Loucy (cell line): ENCODE measurements at regions not wholly inside any gene's neighbourhood (a gene's known extent, or its start where the extent isn't known, plus 50 kb on each side); places are given as distances from the start of the nearest gene placed in this dataset.

Source experiments
- H2AFZ ChIP-seq: fragments of 200-600 bp; sonication (generic); 2 replicates; pipeline ENCODE4 v1.6.0; 2016; ENCODE audit warnings: antibody characterized with exemption, mild to moderate bottlenecking, low read length, moderate library complexity
- H3F3A ChIP-seq: fragments of 200-600 bp; 2 replicates; pipeline ENCODE4 v1.6.0; 2016; ENCODE audit warnings: antibody characterized with exemption, low read depth, mild to moderate bottlenecking
- H3K27me3 ChIP-seq: fragments of 200-600 bp; sonication (generic); 2 replicates; pipeline ENCODE4 v1.6.1; 2014; ENCODE audit warnings: low read length, mild to moderate bottlenecking; ENCODE audit not compliant: insufficient read depth, poor library complexity, severe bottlenecking
- H3K36me3 ChIP-seq: fragments of 200-600 bp; sonication (generic); 2 replicates; pipeline ENCODE4 v1.6.1; 2016; ENCODE audit warnings: low read length; ENCODE audit not compliant: insufficient read depth
- H3K4me1 ChIP-seq: fragments of 200-600 bp; sonication (generic); 2 replicates; pipeline ENCODE4 v1.5.1; 2014; ENCODE audit warnings: low read length, mild to moderate bottlenecking; ENCODE audit not compliant: insufficient read depth, poor library complexity, severe bottlenecking
- H3K4me2 ChIP-seq: fragments of 200-600 bp; sonication (generic); 2 replicates; pipeline ENCODE4 v1.6.0; 2014; ENCODE audit warnings: antibody characterized with exemption, low read length, low read depth, mild to moderate bottlenecking; ENCODE audit not compliant: poor library complexity, severe bottlenecking
- H3K4me3 ChIP-seq: fragments of 200-600 bp; sonication (generic); 2 replicates; pipeline ENCODE4 v1.5.1; 2014; ENCODE audit warnings: low read length, mild to moderate bottlenecking, mixed read lengths; ENCODE audit not compliant: poor library complexity, severe bottlenecking
- H3K79me2 ChIP-seq: fragments of 200-600 bp; sonication (generic); 2 replicates; pipeline ENCODE4 v1.6.1; 2014; ENCODE audit warnings: low read length; ENCODE audit not compliant: insufficient read depth
- H3K9ac ChIP-seq: fragments of 200-600 bp; sonication (generic); 2 replicates; pipeline ENCODE4 v1.6.0; 2014; ENCODE audit warnings: mild to moderate bottlenecking, low read depth, low read length, moderate library complexity; ENCODE audit not compliant: poor library complexity, severe bottlenecking
- H3K9me2 ChIP-seq: fragments of 200-600 bp; sonication (generic); replicated peaks from 2 replicates; pipeline ENCODE4 v1.6.1; 2016; ENCODE audit warnings: low read depth, low read length, mixed read lengths
- H3K9me3 ChIP-seq: fragments of 200-600 bp; sonication (generic); 2 replicates; pipeline ENCODE4 v1.6.1; 2014; ENCODE audit warnings: mild to moderate bottlenecking, antibody characterized with exemption, low read length, low read depth; ENCODE audit not compliant: insufficient read depth
- H4K20me1 ChIP-seq: fragments of 200-600 bp; sonication (generic); 2 replicates; pipeline ENCODE4 v1.6.0; 2014; ENCODE audit warnings: antibody characterized with exemption, low read length, mild to moderate bottlenecking; ENCODE audit not compliant: insufficient read depth, poor library complexity, severe bottlenecking
- EZH2phosphoT487 ChIP-seq: fragments of 200-600 bp; IDR thresholded peaks from 2 replicates; pipeline ENCODE4 v1.6.1; 2018; ENCODE audit warnings: antibody characterized with exemption, mild to moderate bottlenecking, moderate library complexity, borderline replicate concordance
- TF ChIP-seq, protein P1 (sequence below): fragments of 200-600 bp; sonication (generic); conservative IDR thresholded peaks from 2 replicates; pipeline ENCODE4 v1.5.1; 2014; ENCODE audit warnings: mild to moderate bottlenecking, antibody characterized with exemption, low read length

DNA sequence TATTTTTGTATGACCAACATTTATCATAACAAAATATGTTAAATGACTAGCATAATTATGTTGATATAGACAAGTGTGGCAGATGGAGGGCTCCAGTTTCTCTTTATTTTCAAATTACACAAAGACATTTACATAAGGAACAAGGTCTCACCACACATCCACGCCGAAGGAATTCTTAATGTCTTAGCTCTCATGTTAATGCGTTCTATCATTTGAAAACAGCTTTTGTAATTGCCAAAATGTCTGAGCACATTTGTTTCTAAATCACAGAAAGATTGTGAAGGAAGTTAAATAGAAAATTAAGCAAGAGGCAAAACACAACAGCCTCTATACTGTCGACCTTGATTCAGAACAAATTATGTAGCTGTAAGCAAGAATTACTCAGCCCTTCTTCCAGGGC lies 223.0 kb upstream of the NR5A2 start:
- no peaks in the 10 kb centered on the region for H3K36me3 ChIP-seq
- no peaks in the 10 kb centered on the region for H3F3A ChIP-seq
- no peaks in the 10 kb centered on the region for H3K27me3 ChIP-seq
- no peaks in the 10 kb centered on the region for H3K79me2 ChIP-seq
- H3K9me2 ChIP-seq: no peaks in the 10 kb centered on the region
- H3K4me1 ChIP-seq: no peaks in the 10 kb centered on the region
- H2AFZ ChIP-seq: no peak overlapping the region
- no peak overlapping the region for H3K4me3 ChIP-seq
- H3K9ac ChIP-seq: no peak overlapping the region
- no peaks in the 10 kb centered on the region for H4K20me1 ChIP-seq
- no peaks in the 10 kb centered on the region for H3K9me3 ChIP-seq
- TF ChIP-seq EZH2phosphoT487: no peak
- TF ChIP-seq, protein P1, sequence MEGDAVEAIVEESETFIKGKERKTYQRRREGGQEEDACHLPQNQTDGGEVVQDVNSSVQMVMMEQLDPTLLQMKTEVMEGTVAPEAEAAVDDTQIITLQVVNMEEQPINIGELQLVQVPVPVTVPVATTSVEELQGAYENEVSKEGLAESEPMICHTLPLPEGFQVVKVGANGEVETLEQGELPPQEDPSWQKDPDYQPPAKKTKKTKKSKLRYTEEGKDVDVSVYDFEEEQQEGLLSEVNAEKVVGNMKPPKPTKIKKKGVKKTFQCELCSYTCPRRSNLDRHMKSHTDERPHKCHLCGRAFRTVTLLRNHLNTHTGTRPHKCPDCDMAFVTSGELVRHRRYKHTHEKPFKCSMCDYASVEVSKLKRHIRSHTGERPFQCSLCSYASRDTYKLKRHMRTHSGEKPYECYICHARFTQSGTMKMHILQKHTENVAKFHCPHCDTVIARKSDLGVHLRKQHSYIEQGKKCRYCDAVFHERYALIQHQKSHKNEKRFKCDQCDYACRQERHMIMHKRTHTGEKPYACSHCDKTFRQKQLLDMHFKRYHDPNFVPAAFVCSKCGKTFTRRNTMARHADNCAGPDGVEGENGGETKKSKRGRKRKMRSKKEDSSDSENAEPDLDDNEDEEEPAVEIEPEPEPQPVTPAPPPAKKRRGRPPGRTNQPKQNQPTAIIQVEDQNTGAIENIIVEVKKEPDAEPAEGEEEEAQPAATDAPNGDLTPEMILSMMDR: no peak
- no peak overlapping the region for H3K4me2 ChIP-seq

GRCh38 chr1:199808110-199808870 lies 219.2 kb upstream of the NR5A2 start:
- H2AFZ ChIP-seq: no peak overlapping the region
- no peaks in the 10 kb centered on the region for H3K9me3 ChIP-seq
- no peak overlapping the region for H3K4me3 ChIP-seq
- H3K79me2 ChIP-seq: no peaks in the 10 kb centered on the region
- no peak overlapping the region for H3K4me2 ChIP-seq
- no peaks in the 10 kb centered on the region for H3K27me3 ChIP-seq
- no peaks in the 10 kb centered on the region for H3K9me2 ChIP-seq
- no peaks in the 10 kb centered on the region for H4K20me1 ChIP-seq
- no peak overlapping the region for H3K9ac ChIP-seq
- no peaks in the 10 kb centered on the region for H3K4me1 ChIP-seq
- no peaks in the 10 kb centered on the region for H3K36me3 ChIP-seq
- no peaks in the 10 kb centered on the region for H3F3A ChIP-seq
- TF ChIP-seq, protein P1: no peak
- no peak for TF ChIP-seq EZH2phosphoT487

- Histone ChIP-seq H3K36me3 (no peaks in the 10 kb centered on the region), H3K27me3 (no peaks in the 10 kb centered on the region), H3F3A (no peaks in the 10 kb centered on the region), H3K4me1 (no peaks in the 10 kb centered on the region), H3K9ac (no peak overlapping the region), H4K20me1 (no peaks in the 10 kb centered on the region), H3K4me3 (no peak overlapping the region), H3K4me2 (no peak overlapping the region), H3K9me3 (no peaks in the 10 kb centered on the region), H2AFZ (no peak overlapping the region), H3K9me2 (no peaks in the 10 kb centered on the region), H3K79me2 (no peaks in the 10 kb centered on the region)
- TF ChIP-seq EZH2phosphoT487: no peak
- TF ChIP-seq, protein P1: no peak
These were observed 218.2 kb upstream of the NR5A2 start for GRCh38 chr1:199809311-199809710.
